Left kidney (tissue), 1 donor: ENCODE measurements at regions not wholly inside any gene's neighbourhood (a gene's known extent, or its start where the extent isn't known, plus 50 kb on each side); places are given as distances from the start of the nearest gene placed in this dataset.

Experiments used
- DNase-seq: peaks from one replicate; pipeline ENCODE4 v3.0.0-alpha.2; 2013

DNA sequence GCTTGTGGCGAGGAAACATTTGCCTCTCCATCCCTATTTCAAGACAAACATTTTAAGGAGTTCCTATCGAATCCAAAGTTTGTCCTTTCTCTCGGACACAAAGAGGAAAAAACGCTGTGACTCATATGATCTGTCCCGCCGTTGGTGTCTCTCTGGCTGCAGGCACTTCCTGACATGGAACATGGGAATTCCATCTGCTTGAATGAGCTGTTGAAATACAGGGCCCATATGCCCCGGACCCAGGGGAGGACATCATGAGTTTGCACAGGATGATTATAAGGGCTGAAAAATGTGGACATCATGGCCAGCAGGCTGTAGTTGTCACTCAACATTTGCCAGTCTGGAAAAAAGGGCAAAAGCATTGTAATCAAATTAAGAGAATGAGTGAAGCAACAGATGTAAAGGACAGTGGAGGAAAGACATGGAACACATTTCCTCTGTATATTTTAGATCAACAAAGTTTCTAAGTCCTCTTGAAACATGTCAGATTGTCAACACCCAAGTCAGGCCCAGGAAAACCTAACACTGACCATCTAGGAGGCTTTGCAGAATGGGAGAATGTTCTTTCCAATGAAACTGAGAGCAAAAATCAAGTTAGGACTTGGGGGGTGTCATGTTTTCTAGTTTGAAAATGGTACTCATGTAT, 103.2 kb upstream of the SMIM21 start:
- no peak for DNase-seq

DNA sequence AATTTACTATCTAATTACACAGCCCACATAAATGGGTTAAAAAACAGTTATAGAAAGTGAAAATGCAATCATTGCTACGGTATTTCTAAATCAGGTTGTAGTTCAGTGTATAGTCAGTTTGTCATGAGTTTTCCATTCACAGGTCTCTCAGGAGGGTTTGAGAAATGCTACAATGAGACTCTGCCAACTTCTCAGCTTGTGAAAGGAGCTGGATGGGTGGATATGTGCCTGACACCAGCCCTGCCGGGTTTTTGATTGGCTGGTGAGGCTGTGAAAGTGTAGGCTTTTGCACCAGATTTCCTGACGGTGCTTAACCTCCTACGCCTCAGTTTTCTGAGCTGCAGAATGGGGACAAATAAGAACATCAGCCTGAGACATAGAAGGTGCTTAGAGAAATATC, 102.6 kb upstream of the SMIM21 start:
- DNase-seq = no peak

DNA sequence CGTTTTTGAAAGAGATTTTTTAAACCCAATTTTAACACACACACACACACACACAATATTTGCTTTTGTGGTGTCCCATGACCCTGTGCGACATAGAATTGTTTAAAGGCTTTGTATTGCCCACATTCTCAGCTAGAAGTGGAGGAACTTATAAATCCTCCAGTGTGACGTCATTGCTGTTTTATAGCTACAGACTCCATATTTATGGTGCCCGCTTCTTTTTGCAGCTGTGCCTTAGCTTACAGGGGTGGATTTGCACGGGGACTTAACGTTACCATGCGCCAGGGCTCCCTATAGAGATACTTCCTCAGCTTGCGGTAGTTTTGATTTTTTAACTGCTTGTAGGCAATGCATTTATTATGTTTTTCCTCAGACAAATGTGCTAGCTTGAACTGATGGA, 101.9 kb upstream of the SMIM21 start:
- DNase-seq = no peak

DNA sequence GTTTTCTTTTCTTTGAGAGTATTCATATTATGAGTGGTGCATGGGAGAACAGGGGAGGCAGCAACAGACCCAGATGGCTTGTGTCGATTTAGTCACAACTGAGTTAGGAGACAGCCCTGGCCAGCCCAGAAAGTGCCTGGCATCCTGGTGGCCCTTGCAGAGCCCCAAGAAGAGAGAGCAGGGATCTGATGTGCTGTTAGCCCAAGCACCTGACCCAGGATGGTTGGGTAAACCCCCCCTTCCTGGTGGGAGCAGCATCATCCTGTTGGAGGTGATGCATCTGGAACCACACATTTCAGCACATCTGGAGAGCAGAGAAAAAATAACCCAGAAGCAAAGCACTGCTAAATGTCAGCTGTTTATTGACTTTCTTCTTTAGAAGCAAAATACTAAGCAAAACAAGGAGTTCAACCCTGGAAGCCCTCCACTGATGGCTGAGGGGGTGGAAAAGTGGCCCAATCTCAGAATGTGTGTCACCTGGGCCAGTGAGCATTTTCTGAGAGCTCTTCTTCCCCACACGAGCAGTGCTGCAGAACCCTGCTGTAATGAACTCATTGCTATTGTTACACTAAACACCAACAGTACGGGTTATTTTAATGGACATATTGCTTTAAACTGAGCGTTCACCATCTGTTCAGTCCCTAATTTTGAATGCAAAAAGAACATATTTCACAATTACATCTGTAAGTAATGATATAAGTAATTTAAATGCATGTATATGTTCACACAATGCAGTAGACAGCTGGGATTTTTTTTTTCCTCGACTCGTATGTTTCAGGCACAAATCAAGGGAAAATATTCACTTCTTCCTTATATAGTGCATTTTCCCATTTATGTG, 100.6 kb upstream of the SMIM21 start:
- no peak for DNase-seq

DNA sequence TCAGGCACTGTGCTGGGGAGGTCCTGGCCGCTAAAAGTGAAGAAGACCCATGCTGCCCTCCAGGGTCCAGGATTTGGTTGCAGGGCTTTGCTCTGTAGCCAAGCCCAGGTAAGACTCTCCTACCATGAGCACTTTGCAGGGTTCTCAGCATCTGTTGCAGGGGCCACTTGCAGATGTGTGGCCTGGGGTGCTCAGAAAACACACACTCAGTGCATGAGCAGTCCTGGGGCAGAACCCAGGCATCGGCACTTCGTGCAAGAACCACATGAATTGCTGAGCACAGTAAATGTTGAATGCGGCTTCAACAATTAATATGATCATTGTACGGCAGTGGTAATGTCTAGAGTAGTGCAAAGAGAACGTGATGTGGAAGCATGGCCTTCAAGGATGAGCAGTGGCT, 98.5 kb upstream of the SMIM21 start:
- DNase-seq = no peak

DNA sequence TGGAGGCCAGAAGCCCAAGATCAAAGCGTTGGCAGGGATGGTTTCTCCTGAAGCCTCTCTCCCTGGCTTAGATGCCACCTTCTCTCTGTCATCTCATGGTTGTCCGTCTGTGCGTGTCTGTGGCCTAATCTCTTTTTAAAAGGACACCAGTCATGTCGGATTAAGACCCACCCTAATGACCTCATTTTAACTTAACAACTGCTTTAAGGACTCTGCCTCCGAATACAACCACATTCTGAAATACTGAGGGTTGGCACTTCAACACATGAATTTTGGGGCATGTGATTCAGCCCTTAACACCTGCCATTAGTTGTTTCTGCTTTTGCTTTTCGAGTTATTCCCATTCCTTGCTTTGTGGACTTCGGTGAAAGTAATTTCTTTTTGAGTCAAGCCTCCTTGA, 97.8 kb upstream of the SMIM21 start:
- DNase-seq = no peak

DNA sequence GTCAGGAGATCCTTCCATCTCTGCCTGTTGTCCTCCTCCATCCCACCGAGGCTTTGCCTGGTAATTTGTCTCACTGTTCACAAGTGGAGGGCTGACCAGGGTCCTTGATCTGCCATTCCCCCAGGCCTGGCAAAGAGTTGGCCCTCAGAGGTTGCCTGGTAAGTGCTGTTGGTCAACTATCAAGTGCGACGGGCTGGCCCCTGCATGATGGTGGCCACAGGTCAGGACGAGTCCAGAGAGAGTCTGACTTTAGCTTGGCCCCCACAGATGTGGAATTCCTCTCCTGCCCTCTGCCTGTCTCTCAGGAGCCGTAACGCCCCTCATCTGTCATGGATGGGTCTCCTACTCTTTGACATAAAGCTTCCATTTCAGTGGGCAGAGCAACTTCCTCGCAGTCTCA, 97.3 kb upstream of the SMIM21 start:
- DNase-seq = no peak

DNA sequence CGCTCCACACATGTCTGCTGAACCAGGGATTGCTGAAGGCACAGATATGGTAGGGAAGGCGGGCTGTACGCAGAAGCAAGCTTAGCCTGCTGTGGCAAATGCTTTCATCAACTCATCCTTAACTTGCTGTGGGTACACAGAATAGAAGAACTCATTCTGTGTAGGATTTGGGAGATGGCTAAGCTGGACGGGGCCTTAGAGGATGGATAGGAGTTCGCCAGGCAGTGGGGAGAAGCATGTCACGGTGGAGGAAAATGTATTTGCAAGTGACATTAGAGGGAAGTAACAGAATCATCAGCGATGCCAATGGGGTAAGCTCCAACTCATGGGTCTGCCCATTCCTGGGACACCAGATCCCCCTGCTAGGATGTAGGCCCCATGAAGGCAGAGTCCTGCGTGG, 96.7 kb upstream of the SMIM21 start:
- DNase-seq = no peak

DNA sequence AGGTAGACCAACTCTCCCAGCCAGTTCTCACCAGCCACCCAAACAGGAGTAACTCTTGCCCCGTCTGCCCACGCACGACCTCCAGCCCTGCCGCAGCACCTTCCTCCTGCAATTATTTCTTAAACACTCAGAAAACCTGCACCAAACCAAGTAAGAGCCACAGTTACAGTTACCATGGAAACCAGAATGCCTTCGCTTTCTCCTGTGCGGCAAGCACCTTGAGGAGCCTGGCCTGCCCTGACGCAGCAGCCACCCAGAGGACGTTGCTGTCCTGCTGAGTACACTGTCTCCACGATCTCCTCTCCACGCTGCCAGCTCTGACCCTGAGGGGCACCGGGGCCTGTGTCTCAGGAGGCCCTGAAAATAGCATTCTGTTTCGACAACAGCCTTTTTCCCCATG, 94.3 kb upstream of the SMIM21 start:
- DNase-seq = no peak

DNA sequence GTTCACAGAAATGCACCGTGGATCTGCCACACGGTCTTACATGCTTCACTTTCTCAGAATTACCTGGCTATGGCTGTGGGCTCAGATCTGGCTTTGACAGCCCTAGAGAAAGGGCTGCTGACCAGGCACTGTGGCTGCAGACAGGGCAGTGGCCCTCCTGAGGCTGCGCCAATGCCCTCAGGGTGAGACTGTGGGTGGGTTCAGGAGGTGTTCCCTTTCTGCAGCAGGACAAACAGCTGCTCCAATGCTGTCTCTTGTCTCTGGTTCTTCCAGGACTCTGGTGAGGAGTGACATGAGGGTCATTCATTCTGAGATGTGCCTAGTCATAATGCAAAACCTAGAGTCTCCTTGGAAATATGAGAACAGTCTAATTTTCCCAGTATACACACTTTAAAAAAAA, 90.5 kb upstream of the SMIM21 start:
- DNase-seq = no peak

DNA sequence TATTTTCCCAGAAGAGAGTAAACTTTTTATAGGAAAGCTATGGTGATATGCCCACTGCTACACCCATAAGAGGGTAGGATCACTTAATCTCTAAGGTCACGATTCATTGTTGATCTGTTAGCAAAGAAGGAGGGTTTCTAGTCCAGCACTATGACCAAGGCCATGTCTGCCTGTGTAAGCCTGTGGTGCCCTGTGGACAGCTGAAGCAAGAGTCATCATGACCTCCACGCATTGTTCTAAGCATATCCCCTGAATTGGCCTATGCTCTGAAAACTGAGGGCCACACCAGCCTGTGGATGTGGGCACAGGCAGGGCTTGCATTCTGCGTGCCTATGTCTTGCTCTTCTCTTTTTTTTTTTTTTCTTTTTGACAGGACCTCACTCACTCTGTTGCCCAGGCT, 89.8 kb upstream of the SMIM21 start:
- no peak for DNase-seq

DNA sequence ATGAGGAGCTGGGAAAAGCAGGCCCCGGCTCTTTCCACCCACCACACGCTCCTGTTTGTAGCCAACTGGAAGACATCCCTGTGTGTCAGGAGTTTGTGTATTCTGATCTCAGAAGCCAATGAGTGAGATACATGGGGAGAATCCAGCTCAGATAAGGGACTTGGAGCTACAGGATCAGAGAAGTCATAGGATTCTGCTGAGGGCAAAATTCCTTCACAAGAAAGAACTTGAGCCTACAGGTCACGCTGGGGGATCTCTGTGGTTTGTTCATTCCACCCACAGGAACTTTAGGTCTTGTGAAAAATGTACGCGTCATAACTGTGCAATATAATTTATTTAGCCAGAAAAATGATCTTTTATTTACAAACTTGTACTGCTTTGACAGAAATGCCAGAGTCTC, 80.1 kb upstream of the SMIM21 start:
- DNase-seq = no peak

DNA sequence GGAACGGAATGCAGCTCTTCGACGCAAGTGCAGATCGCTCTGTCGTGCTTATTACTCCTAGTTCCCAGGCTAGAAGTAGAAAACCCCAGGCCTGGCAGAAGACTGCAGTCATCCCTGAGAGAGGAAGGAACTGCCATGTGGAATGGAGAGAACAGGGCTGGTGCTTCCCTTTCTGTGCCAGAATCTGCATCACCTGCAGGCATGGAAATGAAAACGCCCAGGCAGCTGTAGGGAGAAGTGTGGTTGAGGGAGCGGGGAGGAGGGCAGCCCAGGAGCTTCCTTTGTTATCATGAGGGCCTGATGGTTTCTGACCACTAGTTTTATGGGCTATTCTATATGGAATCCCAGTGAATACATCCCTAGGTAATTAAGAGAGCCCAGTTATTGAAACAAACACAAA, 79.4 kb upstream of the SMIM21 start:
- no peak for DNase-seq

DNA sequence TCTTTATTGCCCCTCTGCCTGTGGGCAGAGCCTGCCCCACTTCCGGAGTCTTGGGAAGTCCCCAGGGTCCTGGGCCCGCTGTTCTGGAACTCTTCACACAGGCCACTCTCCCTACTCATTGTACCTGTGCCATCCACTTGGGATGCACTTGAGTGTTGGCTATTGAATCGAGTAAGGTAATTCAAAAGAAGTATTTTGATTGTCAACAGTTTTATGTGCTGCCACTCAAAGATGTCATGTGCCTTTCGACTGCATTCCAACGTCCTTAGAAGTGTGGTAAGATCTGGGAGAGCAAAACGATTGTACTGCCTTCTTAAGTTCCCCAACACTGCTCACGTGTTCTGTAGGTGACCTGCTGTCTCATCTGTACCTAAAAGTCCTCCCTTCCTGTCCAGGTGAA, 77.0 kb upstream of the SMIM21 start:
- DNase-seq = no peak

DNA sequence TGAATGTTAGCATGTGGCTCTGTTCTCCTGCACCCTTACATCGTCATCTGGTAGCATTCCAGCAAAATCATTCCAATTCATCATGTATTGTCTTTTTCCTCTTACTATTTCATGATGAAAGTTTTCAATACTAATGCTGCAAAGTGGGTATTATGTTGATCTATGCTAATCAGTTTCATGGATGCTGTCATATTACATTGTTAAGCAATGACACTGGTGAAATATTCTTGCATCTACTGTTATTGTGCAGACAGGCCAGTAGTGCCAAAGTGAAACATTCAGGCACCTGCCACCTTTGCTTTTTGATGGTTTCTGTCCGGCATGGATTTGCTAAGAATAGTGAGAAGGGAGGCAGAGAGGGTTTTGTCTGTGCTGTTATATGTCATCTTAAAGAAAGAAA, 76.1 kb upstream of the SMIM21 start:
- DNase-seq = no peak

DNA sequence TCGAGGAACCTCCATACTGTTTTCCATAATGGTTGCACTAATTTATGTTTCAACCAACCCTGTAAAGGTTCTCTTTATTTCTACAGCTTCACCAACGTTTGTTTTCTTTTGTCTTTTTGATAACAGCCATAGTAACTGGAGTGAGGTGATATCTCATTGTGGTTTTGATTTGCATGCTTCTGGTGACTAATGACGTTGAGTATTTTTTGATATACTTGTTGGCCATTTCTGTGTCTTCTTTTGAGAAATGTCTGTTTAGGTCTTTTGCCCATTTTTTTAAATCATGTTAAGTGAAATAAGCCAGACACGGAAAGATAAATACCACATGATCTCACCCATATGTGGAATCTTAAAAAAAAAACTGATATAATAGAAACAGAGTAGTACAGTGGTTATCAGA, 74.8 kb upstream of the SMIM21 start:
- no peak for DNase-seq

DNA sequence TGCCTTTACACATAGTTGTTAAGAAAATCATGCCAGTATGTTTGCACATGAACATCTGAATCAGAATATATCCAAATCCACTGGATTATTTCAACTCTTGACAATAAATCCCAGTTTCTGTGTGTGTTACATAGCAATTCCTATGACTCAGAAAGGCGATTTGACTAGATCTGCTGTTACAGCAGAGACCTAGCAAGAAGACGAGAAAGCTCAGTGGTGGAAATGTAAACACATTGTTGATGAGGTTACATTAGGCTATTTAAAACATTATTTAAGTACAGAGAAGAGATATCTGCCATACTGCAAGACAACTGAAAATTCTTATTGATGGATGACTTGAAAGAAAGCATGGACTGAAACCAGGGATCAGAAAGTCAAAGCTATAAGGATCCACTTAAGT, 73.0 kb upstream of the SMIM21 start:
- DNase-seq = no peak

DNA sequence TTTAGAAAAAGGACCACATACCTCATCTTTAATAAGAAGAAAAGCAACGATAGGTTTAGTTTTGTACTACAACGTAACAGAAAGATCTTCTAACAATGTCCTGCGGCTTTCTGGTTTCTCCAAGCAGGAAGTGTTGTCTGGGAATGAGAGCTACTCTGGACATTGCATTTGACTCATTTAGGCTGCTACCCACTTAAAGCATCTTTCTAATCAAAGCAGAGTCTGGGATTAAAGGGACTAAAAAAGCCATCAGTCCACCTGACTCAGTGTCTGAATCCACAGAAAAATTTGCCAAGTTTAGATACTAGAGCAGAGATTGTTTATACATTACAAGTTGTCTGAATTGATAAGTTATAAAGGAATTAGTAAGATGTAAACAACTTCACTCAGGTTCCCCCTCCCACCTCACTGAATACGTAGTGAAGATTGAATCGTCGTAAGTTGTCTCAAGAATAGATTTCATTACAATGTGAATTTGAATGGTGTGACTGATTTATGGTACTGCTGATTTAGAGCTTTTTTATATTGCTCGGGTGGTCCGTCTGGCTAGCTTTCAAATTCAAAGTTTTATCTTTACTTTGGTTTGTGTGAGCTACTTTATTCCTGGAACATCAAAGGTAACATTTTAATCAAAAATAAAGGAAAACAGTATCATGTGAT, 70.2 kb upstream of the SMIM21 start:
- no peak for DNase-seq

DNA sequence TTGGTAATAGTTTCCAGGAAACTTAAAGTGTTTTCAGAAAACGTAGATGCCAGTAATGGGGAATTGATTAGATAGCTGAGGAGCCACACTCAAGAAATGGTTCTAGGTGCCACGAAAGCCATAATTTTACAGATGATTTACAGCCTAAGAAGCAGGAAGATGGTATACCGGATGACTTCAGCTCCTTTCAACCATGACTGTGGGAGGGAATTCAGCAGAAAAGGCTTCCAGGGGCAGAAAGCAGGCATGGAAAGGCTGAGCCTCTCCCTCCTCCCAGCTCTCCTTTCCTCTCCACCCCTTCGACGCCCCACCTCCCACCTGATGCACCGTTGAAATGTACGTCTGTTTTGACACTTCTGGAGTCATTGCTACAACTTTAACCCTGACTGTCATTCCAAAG, 68.6 kb upstream of the SMIM21 start:
- no peak for DNase-seq

DNA sequence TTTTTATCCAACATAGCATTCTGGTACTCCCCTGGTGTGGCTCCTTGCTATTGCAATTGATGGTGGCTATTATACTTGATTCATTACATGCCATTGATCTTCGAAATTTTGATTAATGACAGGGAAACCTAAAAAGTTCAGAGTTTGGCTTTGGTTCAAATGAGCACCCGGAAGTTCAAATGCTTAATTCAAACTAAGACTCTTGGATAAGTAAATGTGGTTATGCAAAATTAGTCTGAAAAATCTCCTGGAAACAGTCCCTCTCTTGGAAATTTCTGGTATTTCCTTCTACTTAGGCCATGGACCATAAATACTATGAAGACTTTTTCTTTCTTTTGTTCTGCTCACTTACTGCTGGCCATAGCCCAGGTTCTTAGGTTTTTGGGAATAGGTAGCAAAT, 65.3 kb upstream of the SMIM21 start:
- DNase-seq = no peak

DNA sequence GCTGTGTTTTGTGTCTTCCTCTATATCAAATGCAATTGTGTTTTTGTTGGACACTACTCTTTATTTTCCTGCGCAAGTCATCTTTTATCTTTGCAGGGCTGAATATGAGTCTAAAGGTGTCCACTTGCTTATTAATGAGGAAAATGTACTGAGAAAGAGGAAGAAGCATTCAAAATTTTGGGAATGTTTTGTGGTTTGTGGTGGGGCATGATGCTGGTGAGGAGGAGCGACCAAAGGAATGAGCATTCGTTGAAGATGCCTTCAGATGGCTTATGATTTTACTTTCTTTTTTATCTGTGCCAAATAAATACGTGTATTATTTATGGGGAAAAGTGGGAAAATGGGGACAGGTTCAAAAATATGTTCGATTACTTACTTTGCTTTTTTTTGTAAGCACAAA, 63.9 kb upstream of the SMIM21 start:
- no peak for DNase-seq

DNA sequence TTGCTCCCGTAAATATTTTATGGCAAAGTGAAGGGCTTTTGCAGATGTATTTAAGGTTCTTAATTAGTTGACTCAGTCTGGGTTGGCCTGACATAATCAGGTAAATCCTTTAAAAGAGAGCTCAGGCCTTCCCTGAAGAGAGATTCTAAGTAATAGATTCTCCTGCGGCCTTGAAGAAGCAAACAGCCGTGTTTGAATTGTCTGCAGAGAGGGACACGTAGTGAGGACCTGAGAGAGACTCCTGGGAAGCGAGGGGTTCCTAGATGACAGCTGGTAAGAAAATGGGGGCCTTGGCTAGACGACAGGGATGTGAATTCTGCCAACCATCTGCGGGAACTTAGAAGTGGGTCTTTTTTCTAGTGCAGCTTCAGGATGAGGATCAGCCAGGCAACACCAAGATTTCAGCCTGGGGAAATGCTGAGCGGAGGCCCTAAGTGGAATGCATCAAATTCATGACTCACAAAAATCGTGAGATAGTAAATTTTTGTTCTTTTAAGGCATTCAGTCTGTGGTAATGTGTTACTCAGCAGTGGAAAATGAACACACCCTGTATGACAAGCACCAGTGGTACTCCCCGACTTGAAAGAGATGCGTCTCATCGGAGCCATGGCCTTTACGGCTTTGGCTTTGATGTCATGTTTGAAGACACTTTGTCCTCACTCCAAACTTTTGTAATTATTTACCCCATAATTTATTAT, 62.1 kb upstream of the SMIM21 start:
- no peak for DNase-seq

DNA sequence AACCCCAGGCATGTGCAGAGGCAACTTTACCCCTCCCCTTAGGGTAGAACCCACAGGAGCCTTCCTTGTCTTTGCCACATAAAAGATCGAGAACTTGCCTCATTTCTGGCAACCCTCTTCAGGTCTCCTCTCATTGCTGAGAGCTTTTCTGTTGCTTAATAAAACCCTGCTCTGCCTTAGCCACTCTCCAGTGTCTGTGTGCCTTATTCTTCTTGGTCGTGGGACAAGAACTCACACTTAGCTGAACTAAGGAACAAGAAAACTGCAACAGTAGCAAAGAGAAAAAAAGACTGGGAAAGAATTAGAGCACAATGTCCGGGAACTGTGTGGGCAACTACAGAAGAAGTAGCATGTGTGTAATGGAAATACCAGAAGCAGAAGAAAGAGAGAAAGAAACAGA, 56.2 kb upstream of the SMIM21 start:
- DNase-seq = no peak
